HepG2 (cell line): ENCODE measurements at regions not wholly inside any gene's neighbourhood (a gene's known extent, or its start where the extent isn't known, plus 50 kb on each side); places are given as distances from the start of the nearest gene placed in this dataset.

Experiments
- ATAC-seq: fragments of 200-7000 bp; cut with Tn5 transposase; 3 replicates; pipeline ENCODE4 v1.9.1; 2020; ENCODE audit warnings: mild to moderate bottlenecking, moderate library complexity
- BruUV-seq: library from RNA; stranded (reverse); fragments of 400-500 nt; replicated peaks from 2 replicates; lab custom pipeline; 2021; lab: Mats Ljungman, UMichigan
- CTCF ChIA-PET: fragments of 300-600 bp; formaldehyde crosslinking; extraction: SDS; loops from one replicate; lab custom pipeline; 2021; ENCODE audit warnings: low total read pairs, inconsistent platforms, low intra/inter-chr PET ratio; lab: Yijun Ruan, JAX
- POLR2A ChIA-PET: fragments of 350-600 bp; sonication (Branson Sonifier 250); formaldehyde crosslinking; loops from one replicate; lab custom pipeline; 2020; ENCODE audit warnings: antibody characterized with exemption, inconsistent platforms; lab: Yijun Ruan, JAX
- DNase-seq: peaks from one replicate; pipeline ENCODE4 v3.0.0-alpha.2; 2015; ENCODE audit warnings: low spot score
- FAIRE-seq: peaks from 3 replicates; lab custom pipeline; 2011; peaks lifted over from hg19 to GRCh38; lab: Jason Lieb, UNC
- H2AFZ ChIP-seq: one replicate; pipeline ENCODE4 v1.6.1; 2011; ENCODE audit warnings: low read length, inconsistent platforms
- H3K27ac ChIP-seq: fragments of 300-600 bp; 3 replicates; pipeline ENCODE4 v1.8.0; 2011; ENCODE audit warnings: mixed run types, mild to moderate bottlenecking, mixed read lengths, low read length, inconsistent platforms; ENCODE audit not compliant: insufficient read depth; ENCODE audit errors: extremely low read length
- H3K27me3 ChIP-seq, 2 experiments: fragments of 200-600 bp in 1 of 2; 2 replicates in 1 of 2; 3 replicates in 1 of 2; pipeline versions ENCODE4 v1.6.0 to v1.8.0; 2011; ENCODE audit warnings: low read length in 2 of 2, mild to moderate bottlenecking in 2 of 2, moderate library complexity in 2 of 2, inconsistent platforms in 1 of 2; ENCODE audit not compliant: insufficient read depth in 2 of 2, control insufficient read depth in 1 of 2
- H3K36me3 ChIP-seq, 2 experiments: fragments of 200-600 bp in 1 of 2; replicated peaks in 1 of 2; 2 replicates in 1 of 2; 3 replicates in 1 of 2; pipeline versions ENCODE4 v1.5.1 to v1.8.0; 2011; ENCODE audit warnings: low read length in 2 of 2, inconsistent platforms in 1 of 2; ENCODE audit not compliant: insufficient read depth in 2 of 2, control insufficient read depth in 1 of 2
- H3K4me1 ChIP-seq: 2 replicates; pipeline ENCODE4 v1.5.1; 2012; ENCODE audit warnings: low read length, inconsistent platforms; ENCODE audit not compliant: insufficient read depth
- H3K4me2 ChIP-seq: 2 replicates; pipeline ENCODE4 v1.6.0; 2011; ENCODE audit warnings: low read depth, low read length, inconsistent platforms
- H3K4me3 ChIP-seq, 3 experiments: fragments of 200-600 bp in 1 of 3; sonication (generic), shearing (Covaris generic) in 1 of 3; replicated peaks in 1 of 3; 2 replicates each; pipeline ENCODE4 v1.5.1; 2011 to 2016; ENCODE audit warnings: low read length in 3 of 3, inconsistent platforms in 2 of 3, low read depth in 2 of 3, mild to moderate bottlenecking in 2 of 3, control low read depth in 1 of 3, mixed read lengths in 1 of 3; ENCODE audit not compliant: insufficient read depth in 1 of 3
- H3K79me2 ChIP-seq: one replicate; pipeline ENCODE4 v1.6.1; 2011; ENCODE audit warnings: low read length, inconsistent platforms; ENCODE audit not compliant: insufficient read depth
- H3K9ac ChIP-seq: 2 replicates; pipeline ENCODE4 v1.6.0; 2011; ENCODE audit warnings: mild to moderate bottlenecking, low read depth, low read length, inconsistent platforms; ENCODE audit not compliant: insufficient read depth
- H3K9me3 ChIP-seq: 2 replicates; pipeline ENCODE4 v1.5.1; 2012; ENCODE audit warnings: mild to moderate bottlenecking, low read length
- H4K20me1 ChIP-seq: 2 replicates; pipeline ENCODE4 v1.6.0; 2011; ENCODE audit warnings: inconsistent platforms, mild to moderate bottlenecking, low read length, moderate library complexity; ENCODE audit not compliant: insufficient read depth
- CCDC6 ChIP-seq: sonication (generic); formaldehyde crosslinking; IDR thresholded peaks from 2 replicates; pipeline ENCODE4 v1.8.1; 2022; ENCODE audit warnings: mild to moderate bottlenecking, missing genetic modification reagents, moderate library complexity
- CEBPB ChIP-seq: IDR thresholded peaks from 2 replicates; pipeline ENCODE4 v1.6.1; 2011; ENCODE audit warnings: low read depth, low read length, improper control_type of control experiment, borderline replicate concordance
- ELF3 ChIP-seq: IDR thresholded peaks from 2 replicates; pipeline ENCODE4 v1.6.1; 2016; ENCODE audit warnings: missing genetic modification reagents, missing compliant biosample characterization
- MIER3 ChIP-seq: IDR thresholded peaks from 2 replicates; pipeline ENCODE4 v1.6.1; 2016; ENCODE audit warnings: missing compliant biosample characterization, borderline replicate concordance
- NCOA2 ChIP-seq: sonication (generic); formaldehyde crosslinking; IDR thresholded peaks from 2 replicates; pipeline ENCODE4 v1.8.0; 2022; ENCODE audit warnings: inconsistent platforms
- NFIB ChIP-seq: sonication (generic); formaldehyde crosslinking; IDR thresholded peaks from 2 replicates; pipeline ENCODE4 v1.9.0; 2021; ENCODE audit warnings: missing genetic modification reagents, mild to moderate bottlenecking, borderline replicate concordance
- SNAPC5 ChIP-seq: sonication (generic); formaldehyde crosslinking; IDR thresholded peaks from 2 replicates; pipeline ENCODE4 v1.8.1; 2023; ENCODE audit warnings: mild to moderate bottlenecking, missing genetic modification reagents, borderline replicate concordance
- SP4 ChIP-seq: sonication (generic); formaldehyde crosslinking; IDR thresholded peaks from 2 replicates; pipeline ENCODE4 v1.8.1; 2023; ENCODE audit warnings: mild to moderate bottlenecking, missing genetic modification reagents
- TAF15 ChIP-seq: fragments of 200-400 bp; formaldehyde crosslinking; IDR thresholded peaks from one replicate; pipeline ENCODE4 v1.6.1; 2018; ENCODE audit warnings: mild to moderate bottlenecking, low read depth, low read length; ENCODE audit not compliant: poor library complexity, severe bottlenecking
- TCF12 ChIP-seq, 2 experiments: fragments of 450-650 bp in 1 of 2; sonication (generic) in 1 of 2; formaldehyde crosslinking in 1 of 2; IDR thresholded peaks; 2 replicates each; pipeline versions ENCODE4 v1.6.1 to v1.8.0; 2017 to 2022; ENCODE audit warnings: antibody characterized with exemption in 1 of 2, mild to moderate bottlenecking in 1 of 2, missing genetic modification reagents in 1 of 2, moderate library complexity in 1 of 2
- TGIF2 ChIP-seq: IDR thresholded peaks from 2 replicates; pipeline ENCODE4 v1.6.1; 2016; ENCODE audit warnings: control low read depth, missing compliant biosample characterization
- ZKSCAN1 ChIP-seq: fragments of 150-350 bp; IDR thresholded peaks from 2 replicates; pipeline ENCODE4 v1.6.1; 2014; ENCODE audit warnings: low read length
- ZNF225 ChIP-seq: sonication (generic); formaldehyde crosslinking; IDR thresholded peaks from 2 replicates; pipeline ENCODE4 v1.4.0; 2020; ENCODE audit warnings: mild to moderate bottlenecking, missing genetic modification reagents
- ZNF232 ChIP-seq: sonication (generic); formaldehyde crosslinking; IDR thresholded peaks from 2 replicates; pipeline ENCODE4 v1.4.0; 2020; ENCODE audit warnings: missing genetic modification reagents, borderline replicate concordance
- ZNF317 ChIP-seq: sonication (generic); formaldehyde crosslinking; IDR thresholded peaks from 2 replicates; pipeline ENCODE4 v1.5.0; 2020; ENCODE audit warnings: mild to moderate bottlenecking, missing genetic modification reagents
- ZNF44 ChIP-seq: sonication (generic); formaldehyde crosslinking; IDR thresholded peaks from 2 replicates; pipeline ENCODE4 v1.5.1; 2020; ENCODE audit warnings: mild to moderate bottlenecking, missing genetic modification reagents
- ZNF543 ChIP-seq: sonication (generic); formaldehyde crosslinking; IDR thresholded peaks from 2 replicates; pipeline ENCODE4 v1.4.0; 2020; ENCODE audit warnings: mild to moderate bottlenecking, missing genetic modification reagents
- ZNF646 ChIP-seq: sonication (generic); formaldehyde crosslinking; IDR thresholded peaks from 2 replicates; pipeline ENCODE4 v1.9.0; 2021; ENCODE audit warnings: mild to moderate bottlenecking, missing genetic modification reagents
- ZNF749 ChIP-seq: sonication (generic); formaldehyde crosslinking; IDR thresholded peaks from 2 replicates; pipeline ENCODE4 v1.8.0; 2022; ENCODE audit warnings: mild to moderate bottlenecking, missing genetic modification reagents, moderate library complexity, borderline replicate concordance
- WGBS: methylation state at CpG from one replicate; pipeline ENCODE4 v1.1.6; 2017; ENCODE audit warnings: low lambda C conversion rate; 5-methylcytosine and 5-hydroxymethylcytosine counted together
- in situ Hi-C: cut with HindIII; loops from 2 replicates; pipeline ENCODE4 v1.10.0; 2017; ENCODE audit warnings: low pct_unique_long_range_greater_than_20kb; ENCODE audit not compliant: extremely low pct_ligation_motif_present
- intact Hi-C: fragments of 100-400 bp; cut with micrococcal nuclease; formaldehyde crosslinking; loops from one replicate; pipeline ENCODE4 v1.10.0; 2022; ENCODE audit not compliant: unreplicated experiment

GRCh38 chr7:40918701-40919271 is 784.0 kb downstream of the SUGCT start:
- in situ Hi-C loops, result no loop called here
- Histone ChIP-seq H3K27me3 (no peaks in the 10 kb centered on the region), H3K9ac (no peak overlapping the region), H3K4me3 (no peak overlapping the region), H3K27ac (no peak overlapping the region), H3K4me1 (no peaks in the 10 kb centered on the region), H2AFZ (no peak overlapping the region), H3K4me2 (no peak overlapping the region), H3K79me2 (no peaks in the 10 kb centered on the region), H4K20me1 (no peaks in the 10 kb centered on the region), H3K36me3 (no peaks in the 10 kb centered on the region), H3K9me3 (no peaks in the 10 kb centered on the region)
- ChIA-PET CTCF (no interaction called here), POLR2A (no interaction called here)
- FAIRE-seq (no peak), DNase-seq (no peak), ATAC-seq (no peak)
- intact Hi-C loops, result no loop called here
- 4% methylated on average over 2 of the region's 2 CpGs for WGBS
- BruUV-seq, result no TSS peak
- TF ChIP-seq CEBPB (no peak), ZNF232 (CRISPR knock-in tag) (no peak), ZKSCAN1 (no peak), SNAPC5 (no peak), MIER3 (CRISPR knock-in tag) (no peak), ZNF44 (no peak), ZNF749 (CRISPR knock-in tag) (no peak), ELF3 (no peak), CCDC6 (CRISPR knock-in tag) (no peak), ZNF646 (CRISPR knock-in tag) (no peak), TAF15 (no peak), ZNF543 (CRISPR knock-in tag) (no peak), NFIB (CRISPR knock-in tag) (no peak), ZNF225 (CRISPR knock-in tag) (no peak), NCOA2 (no peak), SP4 (CRISPR knock-in tag) (no peak), TCF12 (IDR thresholded peaks at IDR 0.05) (no peak), TCF12 (CRISPR knock-in tag; IDR thresholded peaks at IDR 0.05) (no peak), ZNF317 (CRISPR knock-in tag) (no peak), TGIF2 (CRISPR knock-in tag) (no peak)
